ENCODE measurements at regions not wholly inside any gene's neighbourhood (a gene's known extent, or its start where the extent isn't known, plus 50 kb on each side); places are given as distances from the start of the nearest gene placed in this dataset.
A peak's percentile ranks its signal among the peaks of the same experiment; 100 is the strongest.

GRCh38 chr1:198447468-198447867, 93.0 kb downstream of the ATP6V1G3 start:
- intact Hi-C loops (cut with DNase I) = no loop called here
- H3K27me3 ChIP-seq = no peaks in the 10 kb centered on the region
- H3K4me3 ChIP-seq = no peak overlapping the region
- DNase-seq = no peak
- peak overlapping the region in 2 of 4 donors; percentile 68 to 75 for H3K27ac ChIP-seq
- H3K4me1 ChIP-seq = peaks cover 3 to 40% (median 4%) of the 10 kb centered on the region in 3 donors
- TF ChIP-seq POLR2A (IDR thresholded peaks at IDR 0.05) = no peak
- no peak for TF ChIP-seq CTCF (IDR thresholded peaks at IDR 0.05)
- 58 to 78% methylated on average over 1 of the region's 1 CpG for WGBS, 2 donors
- H3K36me3 ChIP-seq = no peaks in the 10 kb centered on the region
- H3K9me3 ChIP-seq = no peaks in the 10 kb centered on the region

- WGBS, 2 donors = 84 to 90% methylated on average over 3 of the region's 3 CpGs
- Histone ChIP-seq H3K4me3 (no peak overlapping the region), H3K4me1 (peaks cover 3 to 40% (median 4%) of the 10 kb centered on the region in 3 donors), H3K27me3 (no peaks in the 10 kb centered on the region), H3K27ac (no peak overlapping the region), H3K36me3 (no peaks in the 10 kb centered on the region), H3K9me3 (no peaks in the 10 kb centered on the region)
- TF ChIP-seq CTCF (IDR thresholded peaks at IDR 0.05) = no peak
- no peak for TF ChIP-seq POLR2A (IDR thresholded peaks at IDR 0.05)
- intact Hi-C loops (cut with DNase I) = no loop called here
- DNase-seq = no peak
Measured at GRCh38 chr1:198445872-198446271, 94.6 kb downstream of the ATP6V1G3 start.

GRCh38 chr1:198444792-198445191, 95.7 kb downstream of the ATP6V1G3 start:
- TF ChIP-seq CTCF (IDR thresholded peaks at IDR 0.05) (no peak), POLR2A (IDR thresholded peaks at IDR 0.05) (no peak)
- no peaks in the 10 kb centered on the region for H3K9me3 ChIP-seq
- no peak overlapping the region for H3K4me3 ChIP-seq
- no peaks in the 10 kb centered on the region for H3K27me3 ChIP-seq
- intact Hi-C loops (cut with DNase I) = no loop called here
- H3K4me1 ChIP-seq = peaks cover 3 to 36% (median 4%) of the 10 kb centered on the region in 3 donors
- WGBS, 2 donors = 19 to 20% methylated on average over 1 of the region's 1 CpG
- H3K27ac ChIP-seq = peak overlapping the region in 2 of 4 donors; percentile 64 to 82
- DNase-seq = no peak
- no peaks in the 10 kb centered on the region for H3K36me3 ChIP-seq

GRCh38 chr1:198443365-198444233, 96.9 kb downstream of the ATP6V1G3 start:
- Histone ChIP-seq H3K36me3 (no peaks in the 10 kb centered on the region), H3K4me1 (peaks cover under 1 to 24% (median under 1%) of the 10 kb centered on the region in 3 donors), H3K9me3 (no peaks in the 10 kb centered on the region), H3K4me3 (no peak overlapping the region), H3K27me3 (no peaks in the 10 kb centered on the region), H3K27ac (peak overlapping the region; percentile 64 to 82 (median 78))
- no peak for DNase-seq
- TF ChIP-seq CTCF (IDR thresholded peaks at IDR 0.05) (no peak), POLR2A (IDR thresholded peaks at IDR 0.05) (no peak)
- 38 to 46% methylated on average over 5 of the region's 5 CpGs for WGBS, 2 donors
- intact Hi-C loops (cut with DNase I) = no loop called here

- Histone ChIP-seq H3K4me3 (no peak overlapping the region), H3K9me3 (no peaks in the 10 kb centered on the region), H3K27ac (no peak overlapping the region), H3K36me3 (no peaks in the 10 kb centered on the region), H3K4me1 (peaks cover 0 to 22% (median 0%) of the 10 kb centered on the region in 3 donors), H3K27me3 (no peaks in the 10 kb centered on the region)
- 81 to 96% methylated on average over 6 of the region's 6 CpGs for WGBS, 2 donors
- no peak for DNase-seq
- intact Hi-C loops (cut with DNase I) = no loop called here
- TF ChIP-seq POLR2A (IDR thresholded peaks at IDR 0.05) = no peak
- TF ChIP-seq CTCF (IDR thresholded peaks at IDR 0.05) = no peak
Measured at GRCh38 chr1:198440842-198441241, 99.6 kb downstream of the ATP6V1G3 start.
